Lower leg skin (tissue), 4 donors: ENCODE measurements at regions not wholly inside any gene's neighbourhood (a gene's known extent, or its start where the extent isn't known, plus 50 kb on each side); places are given as distances from the start of the nearest gene placed in this dataset.
"Not testable (repeated sequence)": the region's sequence is repeated elsewhere in the genome, so short reads cannot be mapped to it uniquely, and the experiment has no call there.

Experiments
- DNase-seq, 2 donors: peaks; one replicate each; pipeline ENCODE4 v3.0.0-alpha.2; 2019; ENCODE audit warnings: low spot score in 2 of 2
- H3K4me3 ChIP-seq: fragments of 200-600 bp; sonication (generic); 2 replicates; pipeline ENCODE4 v1.5.1; 2017; ENCODE audit warnings: mild to moderate bottlenecking, low read depth; ENCODE audit not compliant: poor library complexity, severe bottlenecking
- POLR2A ChIP-seq, 2 donors: fragments of 450-650 bp; IDR thresholded peaks; one replicate each; pipeline ENCODE4 v1.6.1; 2016 to 2017; ENCODE audit warnings: antibody characterized with exemption in 2 of 2, mild to moderate bottlenecking in 1 of 2, moderate library complexity in 1 of 2
- WGBS, 2 donors: methylation state at CpG; one replicate each; pipeline ENCODE4 v1.1.5; 2018; 5-methylcytosine and 5-hydroxymethylcytosine counted together
- intact Hi-C: fragments of 100-400 bp; cut with DNase I; formaldehyde crosslinking; loops from one replicate; pipeline ENCODE4 v1.15.0; 2023; ENCODE audit warnings: low total_unique reads
- TF ChIP-seq, protein P1 (sequence below), 3 donors: fragments of 450-650 bp; IDR thresholded peaks; one replicate each; pipeline ENCODE4 v1.5.1; 2016; ENCODE audit warnings: antibody characterized with exemption in 3 of 3, mild to moderate bottlenecking in 3 of 3, moderate library complexity in 2 of 3

DNA sequence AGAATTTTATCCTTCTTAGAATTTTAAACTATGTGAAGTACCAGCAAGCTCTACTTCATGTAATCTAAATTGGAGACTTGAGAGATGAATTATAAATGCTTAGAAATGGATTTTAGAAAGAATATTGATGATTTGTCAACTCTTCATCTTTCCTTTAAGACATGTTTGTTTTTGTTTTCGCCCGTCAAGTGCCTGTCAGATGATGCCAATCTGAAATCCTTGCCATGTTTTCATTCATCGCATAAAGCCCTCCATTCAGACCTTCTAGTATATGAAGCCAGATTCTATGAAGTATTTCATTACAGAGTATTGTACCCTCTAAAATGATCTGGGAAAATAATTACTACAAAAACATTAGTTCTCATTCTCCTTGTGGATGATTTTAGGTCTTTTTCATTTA is 223.2 kb upstream of the SOX2 start:
- 84 to 87% methylated on average over 3 of the region's 3 CpGs for WGBS, 2 donors
- DNase-seq = no peak
- intact Hi-C loops = no loop called here

DNA sequence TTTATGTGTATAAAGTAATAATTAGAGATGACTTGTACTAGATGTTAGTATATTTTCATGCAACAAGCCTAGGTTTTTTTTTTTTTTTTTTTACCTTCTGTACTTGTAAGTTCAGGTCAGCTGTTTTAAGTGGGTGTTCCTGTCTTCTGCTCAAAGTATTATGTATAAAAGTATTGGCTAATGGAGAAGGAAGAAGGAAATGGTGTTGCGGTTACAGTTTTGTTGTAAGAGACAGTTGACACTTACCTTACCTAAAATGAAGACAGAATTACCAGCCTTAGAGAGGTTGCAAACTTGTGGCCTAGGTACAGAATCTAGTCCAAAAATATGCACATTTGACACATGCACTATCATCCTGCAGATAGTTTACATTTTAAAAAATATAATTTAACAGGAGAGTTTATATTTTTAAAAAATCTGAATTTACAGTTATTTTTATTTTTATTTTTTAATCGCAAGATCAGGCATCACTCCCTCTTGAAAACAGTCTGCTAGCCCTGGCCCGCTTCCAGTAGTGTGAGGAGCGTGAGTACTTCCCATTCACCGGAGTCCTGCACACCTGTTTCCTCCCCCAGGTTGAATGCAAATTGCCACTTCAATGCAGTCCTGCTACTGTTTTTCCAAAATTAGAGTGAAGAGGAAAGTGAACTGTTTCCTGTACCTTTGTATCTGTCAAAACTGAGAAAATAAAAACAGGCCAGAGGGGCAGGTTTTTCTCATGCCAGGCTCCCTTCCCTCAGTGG is 224.3 kb upstream of the SOX2 start:
- no peak for DNase-seq
- no peak for TF ChIP-seq POLR2A (IDR thresholded peaks at IDR 0.05)
- TF ChIP-seq, protein P1, sequence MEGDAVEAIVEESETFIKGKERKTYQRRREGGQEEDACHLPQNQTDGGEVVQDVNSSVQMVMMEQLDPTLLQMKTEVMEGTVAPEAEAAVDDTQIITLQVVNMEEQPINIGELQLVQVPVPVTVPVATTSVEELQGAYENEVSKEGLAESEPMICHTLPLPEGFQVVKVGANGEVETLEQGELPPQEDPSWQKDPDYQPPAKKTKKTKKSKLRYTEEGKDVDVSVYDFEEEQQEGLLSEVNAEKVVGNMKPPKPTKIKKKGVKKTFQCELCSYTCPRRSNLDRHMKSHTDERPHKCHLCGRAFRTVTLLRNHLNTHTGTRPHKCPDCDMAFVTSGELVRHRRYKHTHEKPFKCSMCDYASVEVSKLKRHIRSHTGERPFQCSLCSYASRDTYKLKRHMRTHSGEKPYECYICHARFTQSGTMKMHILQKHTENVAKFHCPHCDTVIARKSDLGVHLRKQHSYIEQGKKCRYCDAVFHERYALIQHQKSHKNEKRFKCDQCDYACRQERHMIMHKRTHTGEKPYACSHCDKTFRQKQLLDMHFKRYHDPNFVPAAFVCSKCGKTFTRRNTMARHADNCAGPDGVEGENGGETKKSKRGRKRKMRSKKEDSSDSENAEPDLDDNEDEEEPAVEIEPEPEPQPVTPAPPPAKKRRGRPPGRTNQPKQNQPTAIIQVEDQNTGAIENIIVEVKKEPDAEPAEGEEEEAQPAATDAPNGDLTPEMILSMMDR (IDR thresholded peaks at IDR 0.05) = no peak
- no peak overlapping the region for H3K4me3 ChIP-seq
- 44 to 46% methylated on average over 5 of the region's 5 CpGs for WGBS, 2 donors
- intact Hi-C loops = no loop called here

More for the DNA sequence above, 223.2 kb upstream of the SOX2 start:
- no peak for TF ChIP-seq POLR2A (IDR thresholded peaks at IDR 0.05)
- TF ChIP-seq, protein P1 (IDR thresholded peaks at IDR 0.05) = no peak
- no peak overlapping the region for H3K4me3 ChIP-seq

DNA sequence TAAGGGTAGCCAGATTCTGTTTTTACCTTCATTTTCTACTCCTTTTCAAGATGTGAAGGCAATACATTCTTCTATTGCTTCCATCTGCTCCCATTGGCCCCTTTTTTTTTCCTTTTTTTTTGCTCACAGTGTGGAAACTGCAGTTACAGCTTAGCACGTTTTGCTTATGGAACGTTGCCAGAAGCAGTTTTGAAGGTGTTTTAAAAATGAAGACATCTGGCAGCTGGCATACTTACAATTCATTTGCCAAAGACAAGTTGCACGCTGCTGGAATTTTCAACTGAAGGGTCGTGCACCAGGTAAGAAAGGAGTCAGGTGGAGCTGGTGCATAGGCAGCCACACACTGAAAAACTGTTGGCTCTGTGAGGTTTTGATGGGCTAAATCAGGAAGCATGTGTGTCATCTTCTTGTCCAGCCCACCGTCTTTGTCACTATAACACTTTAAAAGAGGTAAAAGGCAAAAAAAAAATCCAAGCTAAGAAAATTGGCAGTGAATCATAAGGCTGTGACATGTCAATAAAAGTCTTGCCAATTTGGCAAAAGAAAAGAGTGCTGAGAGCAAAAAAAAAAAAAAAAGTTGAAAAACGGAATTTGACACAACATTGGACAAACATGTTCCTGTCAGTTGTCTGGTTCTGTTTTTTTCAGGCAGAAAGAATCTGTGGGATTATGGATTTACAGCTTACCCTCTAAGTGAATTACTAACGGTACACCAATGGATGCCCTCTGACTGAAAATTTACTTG is 225.4 kb upstream of the SOX2 start:
- TF ChIP-seq POLR2A (IDR thresholded peaks at IDR 0.05) = no peak
- TF ChIP-seq, protein P1 (IDR thresholded peaks at IDR 0.05) = no peak
- H3K4me3 ChIP-seq = no peak overlapping the region
- 18 to 23% methylated on average over 7 of the region's 7 CpGs for WGBS, 2 donors
- intact Hi-C loops = no loop called here
- DNase-seq = no peak

DNA sequence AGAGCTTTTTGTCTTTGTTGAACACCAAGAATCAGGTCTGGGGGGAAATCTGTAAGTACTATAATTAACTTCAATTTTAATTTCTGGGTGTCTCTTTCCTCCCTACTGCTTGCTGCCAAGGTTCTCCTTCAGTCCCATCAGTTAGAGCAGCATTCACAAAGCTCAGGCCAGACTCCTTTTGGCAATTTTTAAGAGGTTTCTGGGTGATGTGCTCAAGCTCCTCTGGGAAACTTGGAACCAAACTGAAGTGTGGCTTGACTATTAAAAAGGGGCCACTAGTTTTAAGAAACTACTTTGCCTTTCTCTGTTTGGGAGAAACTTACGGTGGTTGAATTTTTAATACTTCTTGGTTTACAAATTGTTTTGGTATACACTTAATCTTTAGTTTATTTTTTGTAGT is 227.7 kb upstream of the SOX2 start:
- TF ChIP-seq POLR2A (IDR thresholded peaks at IDR 0.05) = no peak
- TF ChIP-seq, protein P1 (IDR thresholded peaks at IDR 0.05) = no peak
- 90 to 92% methylated on average over 1 of the region's 1 CpG for WGBS, 2 donors

GRCh38 chr3:181475146-181475545 is 236.6 kb upstream of the SOX2 start:
- intact Hi-C loops, H3K4me3 ChIP-seq, DNase-seq: not testable (repeated sequence)
- 59 to 61% methylated on average over 1 of the region's 1 CpG for WGBS, 2 donors

More for the DNA sequence above, 227.7 kb upstream of the SOX2 start:
- intact Hi-C loops = no loop called here
- no peak overlapping the region for H3K4me3 ChIP-seq
- DNase-seq = no peak

DNA sequence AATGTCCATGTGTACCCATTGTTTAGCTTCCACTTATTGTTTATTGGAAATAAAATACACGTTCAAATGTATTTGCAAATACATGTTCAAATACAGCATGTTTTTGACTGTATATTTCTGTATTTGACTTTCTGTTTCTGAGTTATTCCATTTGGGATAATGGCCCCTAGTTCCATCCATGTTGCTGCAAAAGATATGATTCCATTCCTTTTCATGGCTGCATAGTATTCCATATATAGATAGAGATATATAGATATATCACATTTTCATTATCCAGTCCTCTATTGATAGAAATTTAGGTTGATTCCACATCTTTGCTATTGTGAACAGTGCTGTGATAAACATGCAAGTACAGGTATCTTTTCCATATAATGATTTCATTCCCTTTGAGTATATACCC is 241.4 kb upstream of the SOX2 start:
- no peak overlapping the region for H3K4me3 ChIP-seq
- DNase-seq = no peak
- WGBS, 2 donors = 94 to 95% methylated on average over 1 of the region's 1 CpG
- no peak for TF ChIP-seq POLR2A (IDR thresholded peaks at IDR 0.05)
- TF ChIP-seq, protein P1 (IDR thresholded peaks at IDR 0.05) = no peak
- intact Hi-C loops = no loop called here
